Adipocyte (in vitro differentiated cells): ENCODE measurements at regions not wholly inside any gene's neighbourhood (a gene's known extent, or its start where the extent isn't known, plus 50 kb on each side); places are given as distances from the start of the nearest gene placed in this dataset.

Experiments used
- DNase-seq: peaks from one replicate; pipeline ENCODE4 v3.0.0-alpha.2; 2015; ENCODE audit warnings: low read depth
- H3K27me3 ChIP-seq: replicated peaks from 2 replicates; pipeline ENCODE4 v1.7.0; 2013; ENCODE audit warnings: mild to moderate bottlenecking, low read length, moderate library complexity; ENCODE audit not compliant: control insufficient read depth, insufficient read depth
- H3K36me3 ChIP-seq: 2 replicates; pipeline ENCODE4 v1.7.0; 2013; ENCODE audit warnings: low read length, mild to moderate bottlenecking, moderate library complexity; ENCODE audit not compliant: control insufficient read depth, insufficient read depth, severe bottlenecking
- H3K4me1 ChIP-seq: 2 replicates; pipeline ENCODE4 v1.7.0; 2013; ENCODE audit warnings: mild to moderate bottlenecking, low read length, moderate library complexity; ENCODE audit not compliant: control insufficient read depth, insufficient read depth
- H3K4me3 ChIP-seq: 2 replicates; pipeline ENCODE4 v1.7.0; 2013; ENCODE audit warnings: mild to moderate bottlenecking, low read length, moderate library complexity
- H3K9ac ChIP-seq: 2 replicates; pipeline ENCODE4 v1.7.0; 2013; ENCODE audit warnings: mild to moderate bottlenecking, low read length, moderate library complexity
- H3K9me3 ChIP-seq: 2 replicates; pipeline ENCODE4 v1.7.0; 2013; ENCODE audit warnings: mild to moderate bottlenecking, low read length, moderate library complexity; ENCODE audit not compliant: control insufficient read depth

GRCh38 chr11:133660202-133660568 lies 127.9 kb upstream of the OPCML start:
- H3K9me3 ChIP-seq = peaks cover 4% of the 10 kb centered on the region
- H3K36me3 ChIP-seq = no peaks in the 10 kb centered on the region
- no peak overlapping the region for H3K9ac ChIP-seq
- no peaks in the 10 kb centered on the region for H3K4me1 ChIP-seq
- DNase-seq = no peak
- no peaks in the 10 kb centered on the region for H3K27me3 ChIP-seq
- no peak overlapping the region for H3K4me3 ChIP-seq

- H3K9me3 ChIP-seq = peaks cover 4% of the 10 kb centered on the region
- H3K27me3 ChIP-seq = no peaks in the 10 kb centered on the region
- H3K9ac ChIP-seq = no peak overlapping the region
- H3K36me3 ChIP-seq = no peaks in the 10 kb centered on the region
- no peak for DNase-seq
- H3K4me1 ChIP-seq = no peaks in the 10 kb centered on the region
- H3K4me3 ChIP-seq = no peak overlapping the region
Measured at GRCh38 chr11:133659538-133660201, 127.4 kb upstream of the OPCML start.

GRCh38 chr11:133657054-133657453 lies 124.8 kb upstream of the OPCML start:
- Histone ChIP-seq H3K27me3 (no peaks in the 10 kb centered on the region), H3K4me1 (no peaks in the 10 kb centered on the region), H3K9ac (no peak overlapping the region), H3K4me3 (no peak overlapping the region), H3K9me3 (peaks cover 4% of the 10 kb centered on the region), H3K36me3 (no peaks in the 10 kb centered on the region)
- no peak for DNase-seq

- Histone ChIP-seq H3K4me1 (no peaks in the 10 kb centered on the region), H3K9me3 (peaks cover 4% of the 10 kb centered on the region), H3K4me3 (no peak overlapping the region), H3K27me3 (no peaks in the 10 kb centered on the region), H3K9ac (no peak overlapping the region), H3K36me3 (no peaks in the 10 kb centered on the region)
- DNase-seq = no peak
Measured at GRCh38 chr11:133656082-133656635, 123.9 kb upstream of the OPCML start.

- H3K4me3 ChIP-seq = no peak overlapping the region
- H3K9me3 ChIP-seq = peaks cover 4% of the 10 kb centered on the region
- no peak for DNase-seq
- no peak overlapping the region for H3K9ac ChIP-seq
- no peaks in the 10 kb centered on the region for H3K36me3 ChIP-seq
- H3K27me3 ChIP-seq = no peaks in the 10 kb centered on the region
- no peaks in the 10 kb centered on the region for H3K4me1 ChIP-seq
Measured at GRCh38 chr11:133654630-133655212, 122.4 kb upstream of the OPCML start.

- no peak for DNase-seq
- no peaks in the 10 kb centered on the region for H3K4me1 ChIP-seq
- no peaks in the 10 kb centered on the region for H3K27me3 ChIP-seq
- peaks cover 4% of the 10 kb centered on the region for H3K9me3 ChIP-seq
- no peaks in the 10 kb centered on the region for H3K36me3 ChIP-seq
- H3K4me3 ChIP-seq = no peak overlapping the region
- H3K9ac ChIP-seq = no peak overlapping the region
Measured at GRCh38 chr11:133653336-133653735, 121.0 kb upstream of the OPCML start.

GRCh38 chr11:133650082-133650481 lies 117.8 kb upstream of the OPCML start:
- Histone ChIP-seq H3K9ac (no peak overlapping the region), H3K9me3 (no peaks in the 10 kb centered on the region), H3K36me3 (no peaks in the 10 kb centered on the region), H3K4me3 (no peak overlapping the region), H3K4me1 (no peaks in the 10 kb centered on the region), H3K27me3 (no peaks in the 10 kb centered on the region)
- no peak for DNase-seq

GRCh38 chr11:133649040-133649439 lies 116.7 kb upstream of the OPCML start:
- Histone ChIP-seq H3K36me3 (no peaks in the 10 kb centered on the region), H3K27me3 (no peaks in the 10 kb centered on the region), H3K4me1 (no peaks in the 10 kb centered on the region), H3K9ac (no peak overlapping the region), H3K4me3 (no peak overlapping the region), H3K9me3 (no peaks in the 10 kb centered on the region)
- no peak for DNase-seq

GRCh38 chr11:133639408-133639807 lies 107.1 kb upstream of the OPCML start:
- Histone ChIP-seq H3K9me3 (peaks cover 3% of the 10 kb centered on the region), H3K36me3 (no peaks in the 10 kb centered on the region), H3K4me1 (no peaks in the 10 kb centered on the region), H3K4me3 (no peak overlapping the region), H3K9ac (no peak overlapping the region), H3K27me3 (no peaks in the 10 kb centered on the region)
- no peak for DNase-seq

- no peaks in the 10 kb centered on the region for H3K27me3 ChIP-seq
- no peak for DNase-seq
Measured at GRCh38 chr11:133638921-133639320, 106.6 kb upstream of the OPCML start.

GRCh38 chr11:133636711-133637355 lies 104.5 kb upstream of the OPCML start:
- Histone ChIP-seq H3K9ac (no peak overlapping the region), H3K36me3 (no peaks in the 10 kb centered on the region), H3K4me1 (no peaks in the 10 kb centered on the region), H3K4me3 (no peak overlapping the region), H3K27me3 (no peaks in the 10 kb centered on the region), H3K9me3 (peaks cover 3% of the 10 kb centered on the region)
- no peak for DNase-seq

More at GRCh38 chr11:133638921-133639320, 106.6 kb upstream of the OPCML start:
- Histone ChIP-seq H3K4me3 (no peak overlapping the region), H3K4me1 (no peaks in the 10 kb centered on the region), H3K9me3 (peaks cover 3% of the 10 kb centered on the region), H3K9ac (no peak overlapping the region), H3K36me3 (no peaks in the 10 kb centered on the region)
